Activated T-cell treated with anti-CD3 and anti-CD28 coated beads for 48 hours (primary cell): ENCODE measurements at regions not wholly inside any gene's neighbourhood (a gene's known extent, or its start where the extent isn't known, plus 50 kb on each side); places are given as distances from the start of the nearest gene placed in this dataset.

Source experiments
- DNase-seq: peaks from one replicate; pipeline ENCODE4 v3.0.0-alpha.2; 2020; ENCODE audit warnings: low read depth

DNA sequence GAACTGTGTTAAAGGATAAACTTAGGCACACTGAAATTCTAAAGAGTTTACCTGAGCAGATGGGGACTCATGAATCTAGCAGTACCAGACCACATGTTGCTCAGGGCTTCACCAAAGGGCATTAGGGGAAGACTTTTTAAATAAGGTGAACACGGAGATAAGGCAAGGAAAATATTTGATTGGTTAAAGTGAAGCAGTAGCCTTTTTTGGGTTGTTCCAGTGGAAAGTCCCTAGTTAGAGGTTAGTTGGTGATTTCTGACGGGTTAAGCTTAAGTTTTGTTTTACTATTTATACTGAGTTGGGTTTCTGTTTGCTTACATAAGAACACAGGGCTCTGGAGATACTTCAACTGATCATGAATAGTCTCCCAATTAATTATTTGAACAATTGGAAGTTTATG lies 722.5 kb downstream of the SOCS6 start:
- no peak for DNase-seq

DNA sequence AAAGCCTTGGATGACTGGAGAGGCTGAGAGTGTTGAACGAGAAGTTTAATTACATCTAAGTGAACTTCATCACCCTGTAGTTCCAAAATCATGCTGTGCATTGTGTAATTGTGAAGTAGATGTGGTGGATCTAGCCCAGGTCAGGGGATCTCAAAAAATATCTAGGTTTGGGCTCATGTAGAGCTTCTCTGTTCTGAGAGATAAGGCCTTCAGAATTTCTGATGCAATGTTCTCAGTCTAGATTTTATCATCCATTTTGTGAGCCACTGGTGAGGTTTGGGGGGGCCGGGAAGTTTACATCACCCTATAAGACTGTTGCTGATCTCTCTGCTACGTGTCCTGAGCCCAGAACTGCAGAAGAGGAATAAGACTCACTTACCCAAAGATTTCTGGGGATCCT lies 719.4 kb downstream of the SOCS6 start:
- DNase-seq: no peak

DNA sequence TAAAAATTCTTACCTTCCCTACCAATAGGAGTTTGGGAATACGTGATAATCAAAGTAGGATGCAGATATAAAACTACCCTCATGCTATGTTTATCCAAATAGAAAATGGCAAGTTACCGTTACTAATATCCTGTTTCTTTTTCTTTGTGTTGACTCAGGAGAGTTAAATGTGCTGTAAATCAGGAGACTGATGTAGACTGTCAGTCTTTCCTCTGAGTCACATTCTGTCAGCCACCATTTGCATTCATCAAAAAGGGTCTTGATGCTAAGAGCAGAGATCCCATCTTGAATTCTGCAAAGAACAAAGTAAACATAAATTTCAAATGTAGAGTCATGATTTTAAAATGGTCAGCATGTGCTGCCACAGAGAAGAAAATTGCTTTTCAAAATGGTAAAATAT lies 712.8 kb downstream of the SOCS6 start:
- no peak for DNase-seq

DNA sequence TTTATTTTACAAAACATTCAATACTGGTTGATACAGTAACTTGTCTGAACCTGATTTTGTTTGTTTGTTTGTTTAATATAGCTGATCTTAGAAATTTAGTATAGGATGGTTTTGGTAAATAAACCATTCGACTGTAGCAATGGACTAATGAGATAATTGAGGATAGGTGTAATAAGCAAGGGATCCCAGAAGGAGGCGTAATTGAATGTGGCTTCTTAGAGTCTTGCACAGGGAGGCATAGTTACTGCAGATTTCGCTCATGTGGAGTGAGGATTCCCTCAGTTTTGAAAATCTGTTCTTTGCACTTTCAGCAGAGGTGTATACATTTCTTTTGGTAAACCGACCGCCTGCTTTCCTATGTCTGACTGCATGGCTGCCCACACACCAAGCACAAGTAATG lies 709.6 kb downstream of the SOCS6 start:
- no peak for DNase-seq

DNA sequence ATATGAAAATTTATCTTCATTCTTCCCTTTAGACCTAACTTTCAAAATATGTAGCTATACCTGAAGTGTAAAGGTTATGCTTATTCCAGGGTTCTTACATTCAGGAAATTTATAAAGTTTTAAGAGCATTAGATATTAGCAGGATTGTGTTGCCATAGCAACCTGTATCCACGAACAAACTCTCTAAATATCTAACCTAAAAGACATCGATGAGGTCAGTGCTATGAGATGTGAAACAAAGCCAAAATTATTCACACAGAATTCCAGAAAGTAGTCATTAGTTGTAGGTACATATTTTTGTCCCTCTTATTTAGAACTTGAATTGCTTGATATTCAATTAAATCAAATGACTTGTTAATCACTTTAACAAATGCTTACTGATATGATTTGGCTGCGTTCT lies 705.3 kb downstream of the SOCS6 start:
- no peak for DNase-seq

DNA sequence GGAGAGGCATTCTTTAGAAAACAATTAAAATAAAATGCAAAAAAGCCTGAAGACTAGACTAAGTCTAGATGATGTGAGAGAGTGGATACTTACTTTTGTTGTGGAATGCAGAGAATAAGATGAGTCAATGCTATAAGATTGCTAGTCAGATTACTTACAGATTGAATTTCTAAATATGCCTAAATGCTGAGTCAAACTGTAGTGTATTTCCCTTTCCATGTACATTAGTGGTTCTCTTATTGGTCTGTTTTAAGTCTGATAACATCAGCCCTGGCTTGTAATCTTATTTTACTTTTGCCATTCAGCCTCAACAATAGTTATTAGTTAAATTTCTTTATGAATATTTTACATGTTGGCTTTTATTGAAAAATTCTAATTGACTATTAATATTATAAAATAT lies 702.7 kb downstream of the SOCS6 start:
- no peak for DNase-seq

DNA sequence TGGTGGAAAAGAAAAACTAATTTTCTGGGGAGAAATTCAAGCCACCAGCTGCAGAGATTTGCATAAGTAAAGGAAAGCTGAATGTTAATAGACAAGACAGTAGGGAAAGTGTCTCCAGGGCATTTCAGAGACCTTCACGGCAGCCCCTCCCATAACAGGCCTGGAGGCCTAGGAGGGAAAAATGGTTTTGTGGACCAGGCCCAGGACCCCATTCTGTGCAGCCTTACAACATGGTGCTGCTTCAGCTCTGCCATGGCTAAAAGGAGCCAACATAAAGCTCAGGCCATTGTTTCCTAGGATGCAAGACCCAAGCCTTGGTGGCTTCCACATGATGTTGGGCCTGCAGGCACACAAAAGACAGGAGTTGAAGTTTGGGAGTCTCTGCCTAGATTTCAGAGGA lies 697.1 kb downstream of the SOCS6 start:
- no peak for DNase-seq

DNA sequence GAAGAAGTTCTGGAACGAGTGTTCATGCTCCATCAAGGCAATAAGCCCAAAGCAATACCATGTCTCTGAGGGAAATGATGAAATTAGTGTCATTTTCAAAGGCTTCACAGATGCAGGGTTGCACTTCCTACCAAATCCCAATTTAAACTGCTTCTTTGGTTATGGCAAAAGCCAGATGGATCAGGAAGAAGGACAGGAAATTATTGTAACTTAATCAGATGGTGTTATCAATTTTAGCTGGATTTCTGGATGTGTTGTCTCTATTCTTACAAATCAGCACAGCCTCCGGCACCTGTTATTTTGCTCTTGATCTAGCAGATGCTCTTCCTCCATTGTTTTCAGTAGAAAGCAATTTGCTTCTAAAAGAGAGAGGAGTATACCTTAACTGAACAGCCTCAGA lies 693.4 kb downstream of the SOCS6 start:
- no peak for DNase-seq

DNA sequence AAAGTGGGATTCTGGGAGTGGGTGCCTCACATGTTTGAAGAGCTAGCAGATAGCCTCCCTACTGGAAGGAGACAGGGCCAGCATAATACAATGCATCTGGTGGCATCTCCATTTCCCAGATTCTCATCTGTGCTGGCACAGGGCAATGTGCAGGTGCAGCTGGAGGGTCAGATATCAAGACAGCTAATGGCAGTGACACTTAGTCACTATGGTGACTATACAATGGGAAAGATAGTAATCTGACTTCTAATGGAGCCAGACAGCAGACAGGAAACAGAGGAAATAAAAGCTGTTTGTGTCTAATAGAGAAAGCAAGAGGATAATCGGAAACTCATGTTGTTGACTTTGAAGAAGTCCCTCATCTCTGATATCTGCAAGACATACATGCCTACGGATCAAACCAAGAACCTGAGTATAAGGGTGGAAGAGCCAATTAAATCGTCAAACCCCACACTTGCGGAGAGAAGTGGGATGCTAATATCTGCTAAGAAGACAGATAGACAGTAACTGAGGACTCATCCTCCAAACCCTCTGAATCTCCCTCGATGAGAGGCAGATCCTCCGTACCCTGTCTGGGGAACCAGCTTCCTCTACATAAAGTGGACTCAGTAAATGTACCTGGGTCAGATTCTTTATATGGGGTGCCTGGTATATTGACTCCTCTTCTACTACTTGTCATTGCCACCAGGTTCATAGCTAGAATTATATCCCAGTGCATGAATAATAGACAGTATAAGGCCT lies 692.7 kb downstream of the SOCS6 start:
- DNase-seq: no peak

DNA sequence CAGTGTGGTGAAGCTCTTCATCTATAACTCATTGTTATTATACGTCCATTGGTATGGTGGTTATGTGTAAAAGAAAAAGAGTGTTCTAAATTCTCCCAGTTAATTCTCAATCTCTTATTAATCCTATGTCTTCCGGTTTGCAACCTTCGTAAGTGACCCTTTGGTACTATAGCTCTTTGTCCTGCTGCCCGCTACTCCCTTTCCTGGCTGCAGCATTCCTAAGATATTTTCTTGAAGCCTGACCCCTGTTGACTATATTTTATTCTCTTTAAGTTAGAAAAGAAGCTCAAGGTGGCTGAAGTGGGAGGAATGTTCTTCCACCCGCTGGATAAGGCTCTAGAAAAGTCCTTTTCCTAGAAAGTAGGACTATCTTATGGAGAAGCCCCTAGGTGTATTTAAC lies 684.8 kb downstream of the SOCS6 start:
- DNase-seq: no peak

DNA sequence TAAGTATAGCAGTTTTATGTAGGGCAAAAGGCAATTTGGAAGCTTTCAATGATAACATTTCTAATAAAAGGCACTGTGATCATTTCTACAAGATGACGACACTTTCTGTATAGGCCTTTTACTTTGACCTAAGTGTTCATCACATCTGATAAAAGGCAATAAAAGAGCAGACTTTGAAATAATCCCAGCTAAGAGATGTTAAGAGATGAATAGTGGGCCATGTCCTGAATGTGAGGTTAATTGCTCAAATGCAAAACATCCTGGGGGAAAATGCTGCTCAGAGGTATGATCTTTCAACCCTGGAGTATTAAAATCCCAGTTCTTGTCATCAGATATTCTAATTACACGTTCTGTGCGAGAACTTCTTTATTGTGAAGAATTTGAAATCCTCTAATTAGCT lies 677.6 kb downstream of the SOCS6 start:
- DNase-seq: no peak

DNA sequence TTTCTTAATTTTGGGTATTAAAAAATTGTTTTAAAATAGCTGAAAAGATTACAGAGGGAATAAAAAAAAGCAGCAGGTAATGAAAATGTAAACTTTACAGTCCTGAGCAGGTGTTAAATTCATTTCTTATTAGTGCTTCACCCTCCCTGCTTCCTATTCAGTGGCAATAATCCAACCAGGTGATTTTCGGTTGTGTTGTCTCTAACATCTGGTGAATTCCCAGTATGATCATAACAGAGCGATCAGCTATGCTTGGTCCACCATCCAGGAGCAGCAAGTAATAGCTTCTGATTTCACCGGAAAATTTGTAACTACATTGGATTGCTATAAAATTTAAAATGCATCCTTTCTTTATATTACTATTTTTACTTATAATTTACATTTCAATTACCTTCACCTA lies 673.1 kb downstream of the SOCS6 start:
- DNase-seq: no peak

DNA sequence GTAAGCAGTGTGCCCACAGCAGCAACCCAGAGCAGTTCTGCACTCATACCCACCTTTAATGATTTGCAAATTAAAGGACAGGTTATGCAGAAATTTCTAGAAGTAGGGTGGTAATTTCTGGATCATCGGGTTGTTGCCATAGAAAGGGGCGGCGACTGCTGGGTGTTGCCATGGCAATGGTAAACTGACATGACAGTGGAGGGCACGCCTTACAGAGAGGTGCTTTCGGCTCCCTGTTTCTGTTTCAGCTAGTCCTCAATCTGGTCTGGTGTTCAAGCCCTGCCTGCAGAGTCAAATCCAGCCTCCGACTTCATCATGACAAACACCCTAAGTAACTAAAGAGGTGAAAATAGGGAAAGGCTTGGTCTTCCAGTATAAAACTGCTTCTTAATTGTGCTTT lies 667.7 kb downstream of the SOCS6 start:
- no peak for DNase-seq

DNA sequence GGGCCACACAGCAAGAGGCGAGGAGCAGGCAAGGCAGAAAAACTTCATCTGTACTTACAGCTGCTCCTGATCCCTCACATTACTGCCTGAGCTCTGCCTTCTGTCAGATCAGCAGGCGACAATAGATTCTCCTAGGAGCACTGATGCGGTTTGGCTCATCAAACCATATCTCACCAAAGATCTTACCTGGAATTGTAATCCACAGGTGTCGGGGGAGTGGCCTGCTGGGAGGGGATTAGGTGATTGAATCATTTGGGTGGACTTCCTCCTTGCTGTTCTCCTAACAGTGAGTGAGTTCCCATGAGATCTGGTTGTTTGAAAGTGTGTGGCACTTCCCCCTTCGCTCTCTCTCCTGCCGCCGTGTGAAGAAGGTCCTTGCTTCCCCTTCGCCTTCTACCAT lies 647.3 kb downstream of the SOCS6 start:
- no peak for DNase-seq

DNA sequence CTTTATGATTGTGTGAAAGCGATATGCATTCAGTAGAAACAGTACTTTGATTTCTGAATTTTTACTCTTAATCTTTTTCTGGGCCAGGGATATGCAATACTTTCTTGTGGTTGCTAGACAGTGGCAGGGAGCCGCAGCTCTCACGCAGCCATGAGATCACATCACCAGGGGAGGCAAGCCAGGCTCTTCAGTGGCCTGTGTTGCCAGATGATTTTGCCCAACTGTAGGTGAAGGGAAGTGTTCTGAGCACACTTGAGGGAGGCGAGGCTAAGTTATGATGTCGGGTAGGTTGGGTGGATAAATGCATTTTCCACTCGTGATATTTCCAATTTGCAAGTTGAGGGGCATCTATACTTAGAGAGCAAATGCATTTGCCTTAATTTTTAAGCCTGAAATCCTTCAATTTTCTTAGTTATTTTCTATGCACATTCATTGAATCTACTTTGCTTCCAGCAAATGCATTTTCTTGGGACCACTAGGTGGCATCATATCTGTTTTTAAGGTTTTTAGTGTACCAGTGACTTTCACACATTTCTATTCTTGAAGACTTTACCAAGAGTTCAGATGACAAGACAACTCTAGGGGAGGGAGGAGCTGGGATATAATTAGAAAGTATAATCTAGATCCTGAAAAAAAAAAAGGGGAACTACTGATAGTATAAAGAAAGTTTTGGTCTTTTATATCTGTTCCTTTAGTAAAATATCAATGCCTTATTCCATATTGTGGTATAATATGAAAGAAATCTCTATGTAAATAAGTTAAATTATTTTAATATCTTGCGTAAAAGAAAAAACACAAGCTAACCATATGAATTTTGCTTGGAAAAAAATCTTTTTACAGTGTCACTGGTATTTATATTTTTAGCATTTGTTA lies 643.3 kb downstream of the SOCS6 start:
- DNase-seq: no peak

DNA sequence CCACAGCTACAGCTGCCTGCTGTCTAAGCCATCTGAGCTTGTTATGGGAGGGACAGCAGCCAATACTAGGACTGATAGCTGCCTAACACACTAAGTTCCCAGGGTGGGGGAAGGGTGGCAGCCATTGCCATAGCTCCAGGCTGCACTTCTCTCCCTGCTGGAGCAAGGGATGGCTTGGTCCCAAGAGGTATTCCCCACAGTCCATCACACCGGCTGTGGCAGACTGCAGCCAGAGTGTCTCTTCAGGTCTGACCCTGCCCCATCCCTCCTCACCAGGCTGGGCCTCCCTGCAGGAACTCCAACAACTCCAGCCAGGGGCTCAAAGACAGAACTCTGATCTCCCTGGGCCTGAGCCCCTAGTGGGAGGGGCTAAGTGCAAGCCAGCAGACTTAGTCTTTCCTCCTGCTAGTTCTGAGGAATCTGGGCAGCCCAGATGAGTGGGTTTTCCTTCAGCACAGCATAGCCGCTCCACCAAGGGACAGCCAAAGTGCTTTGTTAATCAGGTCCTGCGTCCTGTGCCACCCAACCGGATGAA lies 632.1 kb downstream of the SOCS6 start:
- DNase-seq: no peak

DNA sequence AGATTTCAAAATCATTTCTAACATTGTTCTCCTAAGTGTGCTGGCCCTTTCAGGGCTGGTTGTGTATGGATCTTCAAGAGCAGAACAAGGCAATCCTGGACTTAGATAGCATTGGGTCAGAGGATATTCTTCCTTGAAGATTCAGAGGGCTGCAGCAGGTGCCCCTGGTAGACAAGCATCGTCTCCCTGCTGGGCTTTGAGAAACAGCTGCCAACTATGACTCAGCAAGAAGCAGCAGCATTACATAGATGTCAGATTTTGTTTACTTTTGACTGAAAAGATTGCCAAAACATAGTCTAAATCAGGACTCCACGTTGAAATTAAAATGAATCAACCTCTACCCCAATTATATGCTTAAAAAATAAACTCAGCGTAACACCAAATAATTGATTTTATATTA lies 618.8 kb downstream of the SOCS6 start:
- DNase-seq: no peak

DNA sequence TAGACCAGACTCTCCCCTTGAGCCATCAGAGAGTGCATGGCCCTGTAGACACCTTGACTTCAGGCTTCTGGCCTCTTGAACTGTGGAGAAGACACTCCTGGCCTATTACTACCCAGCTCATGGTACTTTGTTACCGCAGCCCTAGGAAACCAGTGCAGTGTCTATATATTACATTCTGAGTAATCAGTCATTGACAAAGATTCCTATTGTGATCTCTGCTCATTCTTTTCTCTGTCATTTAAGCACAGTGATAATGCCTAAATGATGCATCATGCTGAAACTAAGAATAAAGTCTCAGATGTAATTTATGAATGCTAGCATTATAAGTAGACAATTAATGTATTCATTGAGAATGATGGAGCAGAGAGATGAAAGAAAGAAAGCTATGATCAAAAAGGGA lies 603.5 kb downstream of the SOCS6 start:
- no peak for DNase-seq

DNA sequence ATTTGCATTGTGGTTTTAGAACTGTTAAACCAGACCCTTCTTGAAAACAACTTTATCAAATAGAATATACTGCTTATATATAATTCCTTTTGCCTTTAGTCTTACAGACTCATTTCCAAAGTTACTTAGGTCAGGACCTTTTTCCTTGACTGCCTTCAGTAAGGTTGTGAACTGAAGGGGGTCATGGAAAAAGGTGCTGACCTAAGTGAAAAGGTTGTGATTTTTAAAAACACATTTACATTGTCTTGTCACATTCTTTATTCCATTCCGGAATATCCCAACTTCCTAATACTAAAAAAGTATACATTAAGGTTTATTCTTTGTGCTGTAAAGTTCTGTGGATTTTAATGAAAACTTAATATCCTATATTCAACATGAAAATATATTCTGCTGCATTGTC lies 581.4 kb downstream of the SOCS6 start:
- no peak for DNase-seq

DNA sequence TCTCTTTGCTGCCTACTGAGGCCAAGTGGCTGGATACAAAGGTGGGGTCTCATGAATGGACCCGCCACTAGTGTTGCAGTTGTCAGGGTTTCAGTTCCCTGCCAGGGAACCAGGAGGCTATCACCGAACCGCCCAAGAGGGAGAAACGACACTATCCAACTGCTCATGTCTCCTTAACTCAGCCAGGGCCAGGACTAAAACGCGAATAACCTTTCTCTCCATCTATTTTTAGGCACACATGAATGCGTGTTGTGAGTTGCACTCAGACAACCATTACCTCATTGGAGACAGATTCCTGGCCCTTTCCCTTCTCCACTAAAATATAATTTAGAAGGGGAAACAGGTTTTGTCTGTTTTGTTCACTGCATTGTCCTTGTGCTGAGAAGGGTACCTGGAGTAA lies 559.5 kb downstream of the SOCS6 start:
- no peak for DNase-seq

DNA sequence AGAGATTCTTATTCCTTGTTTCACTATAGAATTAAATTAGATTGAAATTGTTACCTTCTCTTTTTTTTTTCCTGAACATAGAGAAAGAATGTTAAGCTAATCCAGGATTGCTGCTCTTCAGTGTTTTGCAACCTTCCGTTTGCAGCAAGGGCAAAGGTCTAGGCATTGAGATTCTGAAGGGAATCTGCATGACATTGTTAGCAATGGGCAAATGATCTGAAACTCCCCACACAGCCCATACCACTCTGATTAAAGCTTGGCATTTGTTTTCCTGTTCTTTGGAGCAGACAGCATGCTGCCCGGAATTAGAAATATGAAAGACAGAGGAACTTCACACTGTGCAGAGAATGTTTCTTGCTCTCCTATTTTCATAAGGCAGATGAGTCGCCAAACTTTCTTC lies 551.8 kb downstream of the SOCS6 start:
- DNase-seq: no peak

DNA sequence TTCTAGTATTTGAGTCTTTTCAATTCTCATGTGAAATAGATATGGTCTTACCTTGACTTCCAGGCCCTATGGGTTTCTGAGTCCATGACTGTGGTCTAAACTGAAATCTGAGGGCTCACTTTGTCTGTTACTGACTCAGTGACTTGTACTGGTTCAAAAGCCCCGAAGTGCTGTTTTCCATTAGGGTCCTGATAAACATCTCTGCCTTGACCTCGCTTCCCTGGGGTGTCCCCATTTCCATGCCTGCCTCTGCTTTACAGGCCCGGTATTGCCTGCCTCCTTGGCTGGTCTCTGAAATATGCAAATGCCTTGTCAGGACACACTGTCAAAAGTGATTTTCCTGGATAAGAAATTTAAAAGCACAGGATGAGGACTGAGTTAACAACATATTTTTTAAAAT lies 538.8 kb downstream of the SOCS6 start:
- DNase-seq: no peak

DNA sequence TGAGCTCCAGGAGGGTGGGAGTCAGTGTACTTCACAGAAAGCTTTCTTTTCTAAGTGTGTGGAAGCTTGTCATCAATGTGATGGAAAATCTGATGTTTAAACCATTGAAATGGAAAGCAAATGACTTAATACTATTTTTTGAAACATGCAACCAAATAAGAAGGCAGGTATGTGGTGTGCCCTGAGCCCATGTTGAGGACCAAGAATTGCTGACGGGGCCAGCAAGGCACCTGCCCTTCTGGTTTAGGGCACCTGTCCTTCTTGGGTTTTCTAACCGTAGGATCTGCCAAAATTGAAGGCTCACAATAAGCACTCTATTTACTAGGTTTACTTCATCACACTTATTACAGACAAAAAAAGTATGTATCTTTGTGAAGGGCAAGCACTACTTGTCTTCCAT lies 537.7 kb downstream of the SOCS6 start:
- DNase-seq: no peak

DNA sequence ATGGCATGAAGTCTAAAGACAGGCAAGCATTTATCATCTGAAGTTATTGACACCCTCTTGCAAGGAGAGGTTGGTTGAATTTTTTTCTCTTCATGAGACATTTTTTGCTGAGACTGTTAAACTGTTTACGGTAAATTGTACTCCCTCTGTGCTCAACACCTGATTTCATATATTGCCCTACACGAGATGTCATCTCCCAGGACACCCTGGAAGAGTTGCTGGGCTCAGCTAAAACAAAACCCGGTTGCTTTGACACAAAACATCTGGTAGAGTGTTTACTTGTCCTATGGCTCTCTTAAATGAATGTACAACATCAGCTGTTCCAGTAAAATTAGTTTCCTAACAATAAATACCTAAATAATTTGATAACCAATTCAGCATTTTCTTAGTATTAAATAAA lies 533.8 kb downstream of the SOCS6 start:
- no peak for DNase-seq
